H1 (cell line): ENCODE measurements at regions not wholly inside any gene's neighbourhood (a gene's known extent, or its start where the extent isn't known, plus 50 kb on each side); places are given as distances from the start of the nearest gene placed in this dataset.
A peak's percentile ranks its signal among the peaks of the same experiment; 100 is the strongest.

Experiments used
- CTCF ChIA-PET: fragments of 300-600 bp; sonication (Branson Sonifier 250); formaldehyde crosslinking; loops from one replicate; lab custom pipeline; 2021; ENCODE audit not compliant: partially characterized antibody; lab: Charles Lee
- POLR2A ChIA-PET: fragments of 300-600 bp; sonication (Branson Sonifier 250); formaldehyde crosslinking; loops from one replicate; lab custom pipeline; 2021; ENCODE audit warnings: inconsistent platforms; ENCODE audit not compliant: partially characterized antibody; lab: Charles Lee
- DNase-seq, 2 experiments: peaks; one replicate each; pipeline versions ENCODE4 v3.0.0 to v3.0.0-alpha.2; 2010 to 2022; ENCODE audit warnings: low spot score in 2 of 2, low read depth in 1 of 2, mixed read lengths in 1 of 2
- FAIRE-seq: peaks from 2 replicates; lab custom pipeline; 2011; peaks lifted over from hg19 to GRCh38; lab: Jason Lieb, UNC
- H2AFZ ChIP-seq: 2 replicates; pipeline ENCODE4 v1.8.1; 2012; ENCODE audit warnings: low read length, inconsistent platforms
- H2AK5ac ChIP-seq: 2 replicates; pipeline ENCODE4 v1.6.1; 2013; ENCODE audit warnings: low read depth, low read length
- H2BK120ac ChIP-seq: replicated peaks from 2 replicates; pipeline ENCODE3; 2013; ENCODE audit warnings: low read depth, low read length, inconsistent platforms
- H2BK12ac ChIP-seq: 2 replicates; pipeline ENCODE4 v1.6.1; 2013; ENCODE audit warnings: low read depth, low read length
- H2BK15ac ChIP-seq: 2 replicates; pipeline ENCODE4 v1.6.1; 2013; ENCODE audit warnings: low read length
- H2BK20ac ChIP-seq: 2 replicates; pipeline ENCODE4 v1.6.1; 2013; ENCODE audit warnings: low read length
- H2BK5ac ChIP-seq: 2 replicates; pipeline ENCODE4 v1.6.1; 2013; ENCODE audit warnings: low read depth, low read length
- H3K14ac ChIP-seq: 2 replicates; pipeline ENCODE4 v1.6.1; 2013; ENCODE audit warnings: inconsistent platforms; ENCODE audit not compliant: insufficient read length
- H3K18ac ChIP-seq: 2 replicates; pipeline ENCODE4 v1.6.1; 2013; ENCODE audit warnings: low read length; ENCODE audit errors: extremely low read depth
- H3K23ac ChIP-seq: 2 replicates; pipeline ENCODE4 v1.6.1; 2013; ENCODE audit warnings: inconsistent platforms; ENCODE audit not compliant: insufficient read length
- H3K23me2 ChIP-seq: 2 replicates; pipeline ENCODE4 v1.6.1; 2013; ENCODE audit warnings: low read depth, low read length
- H3K27ac ChIP-seq: 2 replicates; pipeline ENCODE4 v1.6.1; 2011; ENCODE audit warnings: low read depth, low read length, inconsistent platforms
- H3K27me3 ChIP-seq, 4 experiments: replicated peaks in 1 of 4; 1 replicate in 1 of 4; 2 replicates in 3 of 4; pipeline versions ENCODE4 v1.6.1 to v1.8.1; 2011 to 2013; ENCODE audit warnings: low read length in 3 of 4, mild to moderate bottlenecking in 3 of 4, inconsistent platforms in 2 of 4, mixed read lengths in 2 of 4, moderate library complexity in 1 of 4; ENCODE audit not compliant: control insufficient read depth in 3 of 4, insufficient read depth in 3 of 4; ENCODE audit errors: extremely low read depth in 1 of 4
- H3K36me3 ChIP-seq, 4 experiments: 2 replicates each; pipeline versions ENCODE4 v1.6.1 to v1.8.1; 2011 to 2013; ENCODE audit warnings: mild to moderate bottlenecking in 4 of 4, low read length in 3 of 4, moderate library complexity in 2 of 4, control low read depth in 1 of 4, inconsistent platforms in 1 of 4; ENCODE audit not compliant: insufficient read depth in 4 of 4, control insufficient read depth in 2 of 4
- H3K4ac ChIP-seq: replicated peaks from 2 replicates; pipeline ENCODE3; 2013; ENCODE audit warnings: low read length, low read depth, mixed read lengths, inconsistent platforms; ENCODE audit not compliant: insufficient read length
- H3K4me1 ChIP-seq, 4 experiments: replicated peaks in 1 of 4; 1 replicate in 1 of 4; 2 replicates in 3 of 4; pipeline versions ENCODE4 v1.6.1 to v1.8.1; 2011 to 2013; ENCODE audit warnings: low read length in 3 of 4, inconsistent platforms in 2 of 4, mixed read lengths in 1 of 4; ENCODE audit not compliant: insufficient read depth in 4 of 4, control insufficient read depth in 3 of 4
- H3K4me2 ChIP-seq, 2 experiments: 2 replicates each; pipeline versions ENCODE4 v1.6.1 to v1.8.1; 2011 to 2013; ENCODE audit warnings: low read depth in 2 of 2, low read length in 2 of 2, control low read depth in 1 of 2, inconsistent platforms in 1 of 2, mild to moderate bottlenecking in 1 of 2; ENCODE audit not compliant: insufficient read depth in 1 of 2
- H3K4me3 ChIP-seq, 4 experiments: fragments of 200-600, 300-600 bp in 1 of 4; sonication (generic), shearing (Covaris generic), sonication (Bioruptor Twin) in 1 of 4; 2 replicates each; pipeline versions ENCODE4 v1.5.1 to v1.8.1; 2011 to 2016; ENCODE audit warnings: low read length in 4 of 4, low read depth in 3 of 4, control low read depth in 2 of 4, inconsistent platforms in 2 of 4, mild to moderate bottlenecking in 2 of 4, mixed read lengths in 1 of 4, moderate library complexity in 1 of 4; ENCODE audit not compliant: insufficient read depth in 2 of 4; ENCODE audit errors: extremely low read depth in 1 of 4
- H3K56ac ChIP-seq: replicated peaks from 2 replicates; pipeline ENCODE3; 2013; ENCODE audit warnings: low read depth, mild to moderate bottlenecking, mixed read lengths, low read length, inconsistent platforms; ENCODE audit not compliant: insufficient read length
- H3K79me1 ChIP-seq: 2 replicates; pipeline ENCODE4 v1.6.1; 2013; ENCODE audit warnings: low read depth, low read length, control low read depth
- H3K79me2 ChIP-seq, 2 experiments: 2 replicates each; pipeline versions ENCODE4 v1.6.1 to v1.8.1; 2012 to 2013; ENCODE audit warnings: low read length in 2 of 2, mild to moderate bottlenecking in 2 of 2, inconsistent platforms in 1 of 2; ENCODE audit not compliant: insufficient read depth in 2 of 2, control insufficient read depth in 1 of 2
- H3K9ac ChIP-seq, 4 experiments: replicated peaks in 1 of 4; 1 replicate in 1 of 4; 2 replicates in 3 of 4; pipeline versions ENCODE4 v1.6.1 to v1.8.1; 2011 to 2013; ENCODE audit warnings: low read depth in 3 of 4, low read length in 3 of 4, control low read depth in 2 of 4, mild to moderate bottlenecking in 2 of 4, moderate library complexity in 2 of 4, inconsistent platforms in 1 of 4; ENCODE audit errors: extremely low read depth in 1 of 4
- H3K9me3 ChIP-seq, 2 experiments: 2 replicates each; pipeline versions ENCODE4 v1.6.1 to v1.8.1; 2012 to 2013; ENCODE audit warnings: mild to moderate bottlenecking in 2 of 2, moderate library complexity in 2 of 2, control low read depth in 1 of 2, inconsistent platforms in 1 of 2, low read depth in 1 of 2, low read length in 1 of 2, mixed read lengths in 1 of 2; ENCODE audit not compliant: insufficient read depth in 2 of 2
- H4K20me1 ChIP-seq, 2 experiments: replicated peaks in 1 of 2; 2 replicates each; pipeline versions ENCODE3 to v1.8.1; 2011 to 2013; ENCODE audit warnings: inconsistent platforms in 2 of 2, low read length in 2 of 2, mild to moderate bottlenecking in 1 of 2; ENCODE audit not compliant: insufficient read depth in 2 of 2, control insufficient read depth in 1 of 2
- H4K5ac ChIP-seq: 2 replicates; pipeline ENCODE4 v1.6.1; 2013; ENCODE audit warnings: low read length, low read depth, mixed read lengths, inconsistent platforms; ENCODE audit not compliant: insufficient read length
- H4K8ac ChIP-seq: 2 replicates; pipeline ENCODE4 v1.8.0; 2013; ENCODE audit warnings: mild to moderate bottlenecking, moderate library complexity, low read length, inconsistent platforms; ENCODE audit not compliant: insufficient read depth; ENCODE audit errors: extremely low read depth
- H4K91ac ChIP-seq: replicated peaks from 2 replicates; pipeline ENCODE3; 2013; ENCODE audit warnings: low read length, mixed read lengths, inconsistent platforms; ENCODE audit not compliant: insufficient read length
- CBX5 ChIP-seq: fragments of 300-800, 300-1000 bp; sonication (generic); IDR thresholded peaks from 2 replicates; pipeline ENCODE4 v1.7.1; 2016; ENCODE audit warnings: antibody characterized with exemption, low read length, low read depth
- KDM1A ChIP-seq: fragments of 200-600, 300-600 bp; sonication (generic); IDR thresholded peaks from 2 replicates; pipeline ENCODE4 v1.7.1; 2016; ENCODE audit warnings: mild to moderate bottlenecking, low read length, borderline replicate concordance
- PHF8 ChIP-seq: fragments of 200-600 bp; sonication (generic); conservative IDR thresholded peaks from 2 replicates; pipeline ENCODE4 v1.7.1; 2012; ENCODE audit warnings: low read depth, mild to moderate bottlenecking, inconsistent platforms, low read length, moderate library complexity
- WGBS, 2 experiments: shearing (Covaris generic) in 1 of 2; methylation state at CpG; one replicate each; pipeline versions ENCODE4 v1.1.6 to v1.1.7; 2013 to 2015; ENCODE audit warnings: low lambda C conversion rate in 2 of 2, mixed read lengths in 2 of 2, inconsistent platforms in 1 of 2, low coverage in 1 of 2, missing lambda C conversion rate in 1 of 2; ENCODE audit not compliant: insufficient replicate concordance in 2 of 2, insufficient coverage in 1 of 2, insufficient read length in 1 of 2; ENCODE audit errors: extremely low coverage in 1 of 2, missing lambda C conversion rate in 1 of 2; 5-methylcytosine and 5-hydroxymethylcytosine counted together

- Histone ChIP-seq H2BK12ac (no peak overlapping the region), H2BK15ac (no peak overlapping the region), H3K23me2 (no peaks in the 10 kb centered on the region), H3K4me1 (no peaks in the 10 kb centered on the region), H2BK120ac (no peak overlapping the region), H3K9me3 (0 out of 4 replicates have a peak, but pooled peaks cover 0 to 4% of the 10 kb centered on the region in 2 experiments), H2BK20ac (no peak overlapping the region), H3K9ac (no peak overlapping the region), H3K27me3 (no peaks in the 10 kb centered on the region), H3K14ac (no peak overlapping the region), H3K27ac (no peak overlapping the region), H3K4me3 (no peak overlapping the region), H4K91ac (no peak overlapping the region), H2AK5ac (no peak overlapping the region), H3K4ac (no peak overlapping the region), H4K5ac (no peak overlapping the region), H3K56ac (no peak overlapping the region), H3K18ac (no peak overlapping the region), H3K79me2 (no peaks in the 10 kb centered on the region), H3K79me1 (no peaks in the 10 kb centered on the region), H3K23ac (no peak overlapping the region), H3K36me3 (peaks cover 0 to 5% (median 0%) of the 10 kb centered on the region in 4 experiments; a peak in 2 of 8 replicates), H2BK5ac (no peak overlapping the region), H3K4me2 (no peak overlapping the region)
- ChIA-PET CTCF (interaction anchor here (0.6 kb wide), 1 partner anchor 205 kb away, joined by 5 read pairs; no protein-coding TSS in a partner anchor), POLR2A (no interaction called here)
- 100% methylated on average over 2 of the region's 2 CpGs; no CpG with 5 or more reads in 1 of the 2 experiments for WGBS, 2 experiments
- FAIRE-seq, result no peak
- TF ChIP-seq PHF8 (no peak), CBX5 (no peak), KDM1A (peak; percentile 62; the same call in 1 of the 2 replicates)
- TF ChIP-seq, all 59 proteins: peak for 1
- Histone ChIP-seq H4K20me1 (no peaks in the 10 kb centered on the region), H4K8ac (no peak overlapping the region), H2AFZ (no peak overlapping the region)
- DNase-seq, result no peak
Observed at GRCh38 chr4:188495169-188495568, 355.9 kb downstream of the TRIML1 start.
